HG03442 (cell line): ENCODE measurements at regions not wholly inside any gene's neighbourhood (a gene's known extent, or its start where the extent isn't known, plus 50 kb on each side); places are given as distances from the start of the nearest gene placed in this dataset.

ENCODE experiments used
- ATAC-seq: cut with Tn5 transposase; IDR thresholded peaks from one replicate; pipeline ENCODE4 v1.9.1; 2021; ENCODE audit warnings: mild to moderate bottlenecking, moderate library complexity; ENCODE audit not compliant: unreplicated experiment

- no peak for ATAC-seq
Observed at GRCh38 chr18:27763936-27764335, 413.0 kb downstream of the CDH2 start.

DNA sequence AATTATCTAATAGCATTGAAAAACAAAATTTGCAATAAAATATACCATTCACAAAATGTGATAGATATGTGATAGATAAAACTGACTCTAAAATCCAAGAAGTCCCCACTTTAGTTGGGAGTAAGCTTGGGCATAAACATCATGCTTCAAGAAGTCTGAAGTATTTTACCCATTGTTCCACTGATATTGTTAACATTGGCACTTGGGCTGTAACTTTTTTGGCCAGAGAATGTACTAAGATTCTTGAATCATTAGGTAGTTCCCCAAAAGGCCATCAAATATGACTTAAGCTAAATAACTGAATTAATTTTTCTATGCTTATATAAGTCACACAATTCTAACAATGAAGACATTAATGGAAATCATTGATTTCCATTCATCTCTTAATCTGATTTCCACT is 413.6 kb downstream of the CDH2 start:
- ATAC-seq = no peak

DNA sequence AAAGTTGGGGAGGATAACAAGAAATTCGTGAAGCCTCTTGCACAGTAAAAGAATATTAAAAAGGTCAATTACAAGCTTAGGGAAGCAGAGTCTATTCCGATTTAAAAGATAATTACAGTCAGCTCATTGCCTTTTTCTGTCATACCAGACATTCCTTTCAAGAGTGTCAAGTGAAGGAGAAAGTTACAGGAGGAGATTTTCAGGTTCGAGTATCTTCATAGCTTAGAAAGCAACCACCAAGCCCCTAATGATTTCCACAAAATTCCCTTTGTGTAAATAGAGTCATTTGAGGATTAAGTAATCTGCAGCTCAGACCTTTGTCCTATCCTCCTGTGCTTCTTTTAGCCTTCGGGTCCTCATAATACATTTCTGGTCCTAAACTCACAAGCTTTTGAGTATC is 414.9 kb downstream of the CDH2 start:
- no peak for ATAC-seq

GRCh38 chr18:27752944-27753343 is 424.0 kb downstream of the CDH2 start:
- no peak for ATAC-seq

DNA sequence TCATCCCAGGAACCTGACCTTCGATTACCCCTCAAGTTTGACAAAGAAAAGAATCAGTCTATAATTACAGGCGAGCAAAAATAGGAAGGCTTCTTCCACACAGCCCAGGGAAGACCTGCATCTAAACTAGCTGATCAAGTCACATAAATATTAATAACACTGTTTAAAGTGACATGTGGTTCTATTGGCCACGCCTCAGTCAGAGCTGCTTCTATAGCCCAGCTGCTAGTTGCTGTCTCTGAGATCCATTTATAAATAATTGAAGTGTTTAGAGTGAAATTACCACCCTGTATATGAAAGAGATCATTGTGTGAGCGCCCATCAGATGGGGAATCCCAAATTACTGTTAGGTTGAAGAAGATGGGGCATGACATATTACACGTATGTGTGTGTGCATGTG is 426.0 kb downstream of the CDH2 start:
- ATAC-seq = no peak

GRCh38 chr18:27750014-27750413 is 426.9 kb downstream of the CDH2 start:
- no peak for ATAC-seq

DNA sequence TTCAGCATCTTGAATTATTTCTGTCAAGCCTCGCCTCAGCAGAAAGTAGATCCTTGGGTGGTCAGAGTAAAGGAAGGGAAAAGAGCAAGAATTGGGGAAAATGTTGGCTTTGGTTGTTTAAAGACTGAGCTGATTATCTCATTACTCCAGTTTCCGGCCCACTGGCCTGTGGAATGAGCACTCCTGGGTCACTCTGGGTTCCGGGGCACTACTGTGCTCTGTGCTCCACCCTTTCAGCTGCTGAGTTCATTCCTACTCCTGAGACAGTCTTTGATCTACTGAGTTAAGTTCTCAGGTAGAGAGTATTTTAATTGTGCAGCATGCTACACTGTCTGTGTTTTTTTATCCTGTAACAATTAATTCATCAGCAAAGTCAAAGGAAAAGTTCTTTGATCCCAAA is 427.7 kb downstream of the CDH2 start:
- ATAC-seq = no peak

DNA sequence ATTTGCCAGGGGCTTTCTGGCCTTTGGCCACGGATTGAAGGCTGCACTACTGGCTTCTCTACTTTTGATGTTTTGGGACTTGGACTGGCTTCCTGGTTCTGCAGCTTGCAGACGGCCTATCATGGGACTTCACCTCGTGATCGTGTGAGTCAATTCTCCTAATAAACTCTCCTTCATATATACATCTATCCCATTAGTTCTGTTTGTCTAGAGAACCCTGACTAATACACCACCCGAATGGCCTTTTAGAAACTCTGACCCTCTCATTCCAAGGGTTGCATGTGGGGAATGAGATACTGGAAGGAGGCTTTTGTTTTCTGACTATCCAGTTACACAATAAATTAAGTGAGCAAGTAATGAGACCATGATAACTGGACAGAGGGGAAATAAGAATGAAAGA is 430.7 kb downstream of the CDH2 start:
- no peak for ATAC-seq

- no peak for ATAC-seq
Observed at GRCh38 chr18:27735117-27735516, 441.8 kb downstream of the CDH2 start.

DNA sequence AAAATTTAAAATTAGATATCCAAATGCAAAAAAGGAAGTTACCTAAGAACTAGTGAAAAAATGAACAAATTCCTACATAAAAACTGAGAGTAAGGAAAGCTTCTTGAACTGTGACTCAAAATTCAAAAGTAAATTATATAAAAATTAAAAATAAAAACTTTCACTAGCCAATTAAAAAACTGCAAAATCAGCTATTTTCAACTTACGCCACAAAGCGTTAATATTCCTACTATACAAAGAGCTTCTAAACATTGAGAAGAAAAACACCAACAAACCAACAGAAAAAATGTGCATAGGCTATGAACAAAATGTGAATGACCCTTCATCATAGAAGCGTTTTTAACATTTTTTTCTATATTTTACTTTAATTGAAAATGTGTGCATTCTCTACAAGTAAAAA is 445.7 kb downstream of the CDH2 start:
- no peak for ATAC-seq

DNA sequence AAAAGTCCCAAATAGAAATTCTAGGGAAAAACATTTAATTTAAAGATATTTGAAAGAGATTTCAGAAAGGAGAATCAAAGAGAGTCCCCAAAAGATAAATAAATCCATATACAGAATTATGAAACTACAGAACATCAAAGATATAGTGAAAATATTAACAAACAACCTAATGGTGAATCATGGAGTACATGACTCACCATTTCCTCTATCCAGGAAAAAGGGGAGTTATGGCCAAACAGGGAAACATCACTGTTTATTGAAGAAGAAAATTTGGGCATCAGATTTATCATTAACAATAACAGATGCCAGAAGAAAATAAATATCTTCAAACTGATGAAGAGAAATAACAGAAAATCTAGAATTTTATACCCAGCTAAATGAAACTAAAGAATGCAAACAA is 448.3 kb downstream of the CDH2 start:
- ATAC-seq = no peak

GRCh38 chr18:27724362-27724761 is 452.6 kb downstream of the CDH2 start:
- ATAC-seq = no peak

- ATAC-seq = no peak
Observed at GRCh38 chr18:27723168-27723567, 453.8 kb downstream of the CDH2 start.

DNA sequence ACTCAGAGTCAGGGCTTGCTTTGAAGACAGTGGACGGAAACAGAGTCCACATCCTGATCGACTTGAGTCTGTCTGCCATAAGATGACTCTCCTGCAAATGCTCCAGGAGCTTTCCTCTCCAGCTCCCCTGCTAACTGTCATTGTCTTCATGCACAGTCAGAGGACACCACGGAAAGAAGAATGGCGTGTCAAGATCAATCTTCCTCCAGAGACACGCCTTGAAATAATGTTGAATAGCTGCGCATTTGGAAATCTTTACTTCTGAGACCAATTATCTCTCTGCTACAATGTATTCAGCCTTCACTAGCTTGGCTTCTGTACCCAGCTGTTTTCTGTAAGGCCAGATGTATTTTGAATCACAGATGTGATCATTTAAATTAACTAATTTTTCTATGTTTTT is 457.2 kb downstream of the CDH2 start:
- ATAC-seq = no peak

DNA sequence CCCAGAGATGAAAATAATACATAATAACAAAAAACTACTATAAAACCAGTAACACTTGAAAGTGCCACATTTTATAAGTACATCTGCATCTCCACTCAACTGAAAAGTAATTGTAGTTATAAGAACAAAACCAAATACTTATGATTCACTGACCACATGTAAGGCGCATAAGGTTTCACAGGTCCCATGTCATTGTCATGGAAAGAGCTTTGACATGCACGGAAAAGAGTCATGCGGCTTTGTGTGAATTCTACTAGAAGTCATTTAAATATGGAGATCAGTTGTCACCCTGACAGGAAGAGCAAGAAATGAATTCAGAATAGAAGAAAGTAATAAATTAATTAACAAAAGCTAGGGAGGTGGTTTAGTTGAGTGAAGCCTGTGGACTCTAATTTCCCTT is 459.1 kb downstream of the CDH2 start:
- no peak for ATAC-seq

DNA sequence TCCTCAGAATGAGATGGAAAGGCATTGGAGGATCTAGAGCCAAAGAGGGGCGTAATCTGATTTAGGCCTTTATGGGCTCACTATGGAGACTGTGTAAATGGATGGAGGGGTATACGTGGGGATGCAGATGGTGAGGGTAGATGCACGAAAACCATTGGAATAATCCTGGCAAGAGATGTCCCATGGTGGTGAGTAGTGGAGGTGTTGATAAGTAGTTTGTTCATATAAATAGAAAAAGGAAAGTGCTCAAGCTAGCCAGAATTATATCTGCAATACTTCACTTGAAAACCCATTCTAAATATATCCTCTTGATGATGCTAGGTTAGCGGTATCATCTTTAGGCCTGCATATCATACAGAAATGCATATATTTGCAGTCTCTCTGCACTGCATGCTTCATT is 459.7 kb downstream of the CDH2 start:
- ATAC-seq = no peak

GRCh38 chr18:27715751-27716150 is 461.2 kb downstream of the CDH2 start:
- no peak for ATAC-seq

DNA sequence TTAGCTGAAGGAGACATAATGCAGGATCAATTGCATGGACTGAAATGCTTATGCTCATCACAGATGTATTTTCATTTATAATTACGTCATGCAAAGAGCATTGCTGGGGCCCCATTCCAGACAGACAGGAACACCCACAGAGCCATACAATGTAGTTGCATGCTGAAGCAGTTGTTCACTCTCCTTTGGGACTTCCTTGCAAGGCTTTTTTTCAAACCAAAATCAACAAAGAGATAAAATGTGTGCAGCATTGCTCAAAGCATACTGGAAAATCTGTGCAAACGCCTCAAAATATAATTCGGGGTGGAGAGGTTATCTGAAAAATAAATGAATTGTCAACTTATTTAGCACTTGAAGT is 463.2 kb downstream of the CDH2 start:
- no peak for ATAC-seq

- ATAC-seq = no peak
Observed at GRCh38 chr18:27713037-27713737, 463.7 kb downstream of the CDH2 start.

GRCh38 chr18:27712066-27712465 is 464.9 kb downstream of the CDH2 start:
- no peak for ATAC-seq

DNA sequence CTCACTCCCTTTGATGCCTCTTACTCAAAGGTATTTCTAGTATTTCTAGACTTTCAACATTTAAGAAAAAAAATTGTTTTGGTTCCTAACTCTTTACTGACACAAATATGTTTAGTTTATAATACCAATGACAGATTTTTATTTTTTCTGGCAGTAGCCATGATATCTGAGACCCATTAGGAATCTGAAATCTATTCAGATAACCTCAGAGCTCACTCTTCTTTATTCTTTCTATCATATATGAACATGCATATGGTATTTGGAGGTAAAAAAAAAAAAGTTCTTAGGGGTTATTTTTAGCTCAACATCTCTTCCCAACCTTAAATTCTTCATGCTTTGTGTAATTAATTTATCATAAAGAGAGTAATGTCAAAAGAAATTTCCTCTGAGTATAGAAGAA is 465.5 kb downstream of the CDH2 start:
- no peak for ATAC-seq

DNA sequence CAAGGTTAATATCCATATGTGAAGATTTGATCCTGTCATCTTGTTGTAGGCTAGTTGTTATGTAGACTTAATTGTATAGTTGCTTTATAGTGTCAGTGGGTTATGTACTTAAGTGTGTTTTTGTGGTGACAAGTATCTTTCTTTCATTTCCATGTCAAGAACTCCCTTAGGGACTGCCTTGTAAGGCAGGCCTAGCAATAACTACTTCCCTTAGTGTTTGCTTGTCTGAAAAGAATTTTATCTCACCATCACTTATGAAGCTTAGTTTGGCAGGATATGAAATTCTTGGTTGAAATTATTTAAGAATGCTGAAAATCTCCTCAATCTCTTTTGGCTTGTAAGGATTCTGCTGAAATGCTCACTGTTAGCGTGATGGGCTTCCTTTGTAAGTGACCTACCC is 467.6 kb downstream of the CDH2 start:
- no peak for ATAC-seq

DNA sequence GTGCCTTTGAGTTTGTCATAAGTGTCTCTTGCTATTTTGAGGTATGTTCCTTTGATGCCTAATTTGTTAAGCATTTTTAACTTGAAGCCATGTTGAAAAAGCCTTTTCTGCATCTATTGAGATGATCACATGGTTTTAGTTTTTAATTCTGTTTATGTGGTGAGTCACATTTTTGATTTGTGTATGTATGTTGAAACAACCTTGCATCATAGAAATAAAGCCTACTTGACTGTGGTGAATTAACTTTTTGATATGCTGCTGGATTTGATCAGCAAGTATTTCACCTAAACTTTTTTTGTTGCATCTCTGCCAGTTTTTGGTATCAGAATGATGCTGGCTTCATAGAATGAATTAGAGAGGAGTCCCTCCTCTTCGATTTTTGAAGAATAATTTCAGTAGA is 469.7 kb downstream of the CDH2 start:
- no peak for ATAC-seq
